Spleen (tissue), 11 donors: ENCODE measurements at regions not wholly inside any gene's neighbourhood (a gene's known extent, or its start where the extent isn't known, plus 50 kb on each side); places are given as distances from the start of the nearest gene placed in this dataset.

Experiments used
- DNase-seq: peaks from one replicate; pipeline ENCODE4 v3.0.0-alpha.2; 2020
- H3K27ac ChIP-seq, 8 donors: fragments of 200-600 bp; sonication (generic) in 7 of 8; 1 replicate in 4 of 8; 2 replicates in 4 of 8; pipeline versions ENCODE4 v1.5.0 to v1.8.0; 2016 to 2021; ENCODE audit warnings: inconsistent platforms in 4 of 8, mild to moderate bottlenecking in 4 of 8, moderate library complexity in 1 of 8
- H3K27me3 ChIP-seq, 7 donors: fragments of 200-600 bp; sonication (generic) in 6 of 7; replicated peaks in 1 of 7; 1 replicate in 4 of 7; 2 replicates in 3 of 7; pipeline versions ENCODE4 v1.5.0 to v1.8.0; 2016 to 2021; ENCODE audit warnings: inconsistent platforms in 3 of 7, mild to moderate bottlenecking in 1 of 7
- H3K36me3 ChIP-seq, 6 donors: fragments of 200-600 bp; sonication (generic) in 5 of 6; 1 replicate in 4 of 6; 2 replicates in 2 of 6; pipeline versions ENCODE4 v1.5.0 to v1.8.0; 2016 to 2021; ENCODE audit warnings: inconsistent platforms in 2 of 6
- H3K4me1 ChIP-seq, 6 donors: fragments of 200-600 bp; sonication (generic) in 5 of 6; 1 replicate in 3 of 6; 2 replicates in 3 of 6; pipeline versions ENCODE4 v1.5.0 to v1.8.0; 2016 to 2021; ENCODE audit warnings: inconsistent platforms in 3 of 6
- H3K4me3 ChIP-seq, 8 donors: fragments of 200-600 bp; sonication (generic) in 7 of 8; 1 replicate in 4 of 8; 2 replicates in 4 of 8; pipeline versions ENCODE4 v1.5.0 to v1.8.0; 2016 to 2021; ENCODE audit warnings: inconsistent platforms in 4 of 8, mild to moderate bottlenecking in 4 of 8, moderate library complexity in 2 of 8
- H3K9me3 ChIP-seq, 8 donors: fragments of 200-600 bp; sonication (generic) in 7 of 8; 1 replicate in 4 of 8; 2 replicates in 4 of 8; pipeline versions ENCODE4 v1.5.0 to v1.8.0; 2016 to 2021; ENCODE audit warnings: inconsistent platforms in 4 of 8
- CTCF ChIP-seq, 11 experiments: fragments of 200-600 bp in 7 of 11; fragments of 450-650 bp in 4 of 11; sonication (generic) in 4 of 11; IDR thresholded peaks in 8 of 11; conservative IDR thresholded peaks in 3 of 11; 1 replicate in 7 of 11; 2 replicates in 4 of 11; pipeline versions ENCODE4 v1.4.0 to v1.8.0; 2016 to 2021; ENCODE audit warnings: antibody characterized with exemption in 11 of 11, inconsistent platforms in 4 of 11, mild to moderate bottlenecking in 1 of 11
- POLR2A ChIP-seq, 3 donors: fragments of 450-650 bp; IDR thresholded peaks; one replicate each; pipeline ENCODE4 v1.5.1; 2017; ENCODE audit warnings: antibody characterized with exemption in 3 of 3, mild to moderate bottlenecking in 1 of 3
- POLR2AphosphoS5 ChIP-seq, 3 donors: sonication (generic); formaldehyde crosslinking; IDR thresholded peaks; one replicate each; pipeline ENCODE4 v1.5.1; 2017; ENCODE audit warnings: antibody characterized with exemption in 3 of 3
- WGBS, 5 donors: extraction: QIAGEN DNeasy Blood & Tissue Kit in 3 of 5; methylation state at CpG; one replicate each; pipeline versions ENCODE4 v1.1.5 to v1.1.7; 2013 to 2018; 5-methylcytosine and 5-hydroxymethylcytosine counted together
- intact Hi-C: fragments of 100-400 bp; cut with DNase I; formaldehyde crosslinking; loops from one replicate; pipeline ENCODE4 v1.15.0; 2023; ENCODE audit warnings: low total_unique reads
- donor health status: healthy with polysubstance abuse.
- donor health status: DM: no; HTN: no; CAD: no; lungs with moderate emphysema.
- donor health status: DM: no; HTN: no; CAD: no.
- donor health status: Bipolar disorder and iron deficiency.
- donor health status: healthy.
- donor health status: DM: no; HTN: no; CAD: no.
- donor health status: DM: yes; HTN: yes; CAD: no.

GRCh38 chr5:61649231-61649630, 317.2 kb downstream of the ZSWIM6 start:
- Histone ChIP-seq H3K4me3 (no peak overlapping the region), H3K4me1 (no peaks in the 10 kb centered on the region), H3K36me3 (no peaks in the 10 kb centered on the region), H3K27me3 (no peaks in the 10 kb centered on the region), H3K9me3 (no peaks in the 10 kb centered on the region), H3K27ac (no peak overlapping the region)
- WGBS, 5 donors, result 90 to 96% (median 91%) methylated on average over 4 of the region's 4 CpGs
- DNase-seq, result no peak
- intact Hi-C loops, result no loop called here
- TF ChIP-seq POLR2A (IDR thresholded peaks at IDR 0.05) (no peak), POLR2AphosphoS5 (IDR thresholded peaks at IDR 0.05) (no peak), CTCF (IDR thresholded peaks at IDR 0.05 in 8 of 11, conservative IDR thresholded peaks at IDR 0.05 in 3 of 11) (no peak)

- no peaks in the 10 kb centered on the region for H3K4me1 ChIP-seq
- no peaks in the 10 kb centered on the region for H3K9me3 ChIP-seq
- no peak for TF ChIP-seq CTCF (IDR thresholded peaks at IDR 0.05 in 8 of 11, conservative IDR thresholded peaks at IDR 0.05 in 3 of 11)
- no peak for TF ChIP-seq POLR2AphosphoS5 (IDR thresholded peaks at IDR 0.05)
- TF ChIP-seq POLR2A (IDR thresholded peaks at IDR 0.05), result no peak
- no peak overlapping the region for H3K27ac ChIP-seq
- intact Hi-C loops, result loop anchor here (10.0 kb wide), 2 partner anchors 475 to 595 kb away; no protein-coding TSS in a partner anchor
- 86 to 95% (median 91%) methylated on average over 5 of the region's 5 CpGs for WGBS, 5 donors
- no peaks in the 10 kb centered on the region for H3K36me3 ChIP-seq
- DNase-seq, result no peak
- no peak overlapping the region for H3K4me3 ChIP-seq
- H3K27me3 ChIP-seq, result no peaks in the 10 kb centered on the region
Observed at GRCh38 chr5:61649971-61650370, 317.9 kb downstream of the ZSWIM6 start.

DNA sequence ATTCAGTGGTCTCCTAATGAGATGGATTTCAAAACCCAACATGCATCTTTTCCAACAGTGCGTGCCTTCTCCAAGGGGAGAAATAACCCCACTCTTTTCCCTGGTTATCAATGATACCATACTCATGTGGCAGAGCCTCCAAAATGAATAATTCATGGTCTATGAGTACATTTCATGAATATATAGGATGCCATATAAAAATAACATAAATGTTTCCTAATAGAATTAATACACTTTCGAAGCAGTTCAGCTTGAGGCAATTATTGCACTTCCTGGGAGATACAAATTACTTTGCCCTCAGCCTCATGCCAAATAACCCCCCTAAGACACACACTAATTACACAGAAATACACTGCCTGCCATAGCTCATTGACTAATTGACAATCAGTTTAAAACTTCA, 318.6 kb downstream of the ZSWIM6 start:
- no peak for TF ChIP-seq CTCF (IDR thresholded peaks at IDR 0.05 in 8 of 11, conservative IDR thresholded peaks at IDR 0.05 in 3 of 11)
- no peak for TF ChIP-seq POLR2A (IDR thresholded peaks at IDR 0.05)
- TF ChIP-seq POLR2AphosphoS5 (IDR thresholded peaks at IDR 0.05), result no peak
- Histone ChIP-seq H3K4me3 (no peak overlapping the region), H3K9me3 (no peaks in the 10 kb centered on the region), H3K4me1 (no peaks in the 10 kb centered on the region), H3K27me3 (no peaks in the 10 kb centered on the region), H3K36me3 (no peaks in the 10 kb centered on the region), H3K27ac (no peak overlapping the region)
- 79 to 94% (median 91%) methylated on average over 2 of the region's 2 CpGs for WGBS, 5 donors
- no peak for DNase-seq
- intact Hi-C loops, result loop anchor here (10.0 kb wide), 2 partner anchors 476 to 596 kb away; no protein-coding TSS in a partner anchor

DNA sequence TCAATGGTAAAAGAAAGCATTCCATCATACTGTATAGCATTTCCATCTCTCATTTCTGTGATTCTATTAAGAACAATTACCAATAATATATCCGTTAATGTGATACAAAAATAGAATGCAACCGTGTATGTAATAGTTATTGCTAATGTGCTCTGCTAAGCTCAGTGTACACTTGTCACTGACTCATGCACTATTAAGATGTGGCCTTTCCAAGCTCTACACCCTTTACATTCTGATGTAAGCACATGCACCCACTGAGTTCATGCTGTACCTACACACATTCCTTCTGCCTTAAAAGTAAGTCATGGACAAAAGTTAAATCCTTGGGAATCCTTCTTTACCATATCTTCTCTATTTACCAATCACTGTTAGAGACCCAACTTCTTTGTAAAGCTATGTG, 319.1 kb downstream of the ZSWIM6 start:
- no peaks in the 10 kb centered on the region for H3K36me3 ChIP-seq
- 71 to 93% (median 83%) methylated on average over 2 of the region's 2 CpGs for WGBS, 5 donors
- no peaks in the 10 kb centered on the region for H3K27me3 ChIP-seq
- intact Hi-C loops, result loop anchor here (10.0 kb wide), 2 partner anchors 476 to 596 kb away; no protein-coding TSS in a partner anchor
- H3K9me3 ChIP-seq, result no peaks in the 10 kb centered on the region
- no peak for DNase-seq
- H3K4me3 ChIP-seq, result no peak overlapping the region
- H3K4me1 ChIP-seq, result no peaks in the 10 kb centered on the region
- no peak overlapping the region for H3K27ac ChIP-seq
- TF ChIP-seq POLR2A (IDR thresholded peaks at IDR 0.05) (no peak), CTCF (IDR thresholded peaks at IDR 0.05 in 8 of 11, conservative IDR thresholded peaks at IDR 0.05 in 3 of 11) (no peak), POLR2AphosphoS5 (IDR thresholded peaks at IDR 0.05) (no peak)
